ENCODE measurements at regions not wholly inside any gene's neighbourhood (a gene's known extent, or its start where the extent isn't known, plus 50 kb on each side); places are given as distances from the start of the nearest gene placed in this dataset.

- Mint-ChIP-seq H3K27ac (ENCODE audit: unreplicated experiment) (no peak overlapping the region), H3K4me1 (ENCODE audit: low read depth, unreplicated experiment) (no peaks in the 10 kb centered on the region), H3K4me3 (ENCODE audit: unreplicated experiment) (no peak overlapping the region), H3K27me3 (ENCODE audit: low read depth, unreplicated experiment) (no peaks in the 10 kb centered on the region), H3K9me3 (ENCODE audit: unreplicated experiment) (no peaks in the 10 kb centered on the region), H3K36me3 (ENCODE audit: low read depth, unreplicated experiment) (no peaks in the 10 kb centered on the region)
- no peaks in the 10 kb centered on the region for H3K9me3 ChIP-seq (ENCODE audit: insufficient read depth, low read depth, low read length)
- H2AFZ ChIP-seq (ENCODE audit: low read depth, low read length), result no peak overlapping the region
- DNase-seq (ENCODE audit: low read depth), result no peak
- TF ChIP-seq EZH2 (IDR thresholded peaks at IDR 0.05; ENCODE audit: insufficient read depth, low read length), result no peak
- TF ChIP-seq, protein P1, sequence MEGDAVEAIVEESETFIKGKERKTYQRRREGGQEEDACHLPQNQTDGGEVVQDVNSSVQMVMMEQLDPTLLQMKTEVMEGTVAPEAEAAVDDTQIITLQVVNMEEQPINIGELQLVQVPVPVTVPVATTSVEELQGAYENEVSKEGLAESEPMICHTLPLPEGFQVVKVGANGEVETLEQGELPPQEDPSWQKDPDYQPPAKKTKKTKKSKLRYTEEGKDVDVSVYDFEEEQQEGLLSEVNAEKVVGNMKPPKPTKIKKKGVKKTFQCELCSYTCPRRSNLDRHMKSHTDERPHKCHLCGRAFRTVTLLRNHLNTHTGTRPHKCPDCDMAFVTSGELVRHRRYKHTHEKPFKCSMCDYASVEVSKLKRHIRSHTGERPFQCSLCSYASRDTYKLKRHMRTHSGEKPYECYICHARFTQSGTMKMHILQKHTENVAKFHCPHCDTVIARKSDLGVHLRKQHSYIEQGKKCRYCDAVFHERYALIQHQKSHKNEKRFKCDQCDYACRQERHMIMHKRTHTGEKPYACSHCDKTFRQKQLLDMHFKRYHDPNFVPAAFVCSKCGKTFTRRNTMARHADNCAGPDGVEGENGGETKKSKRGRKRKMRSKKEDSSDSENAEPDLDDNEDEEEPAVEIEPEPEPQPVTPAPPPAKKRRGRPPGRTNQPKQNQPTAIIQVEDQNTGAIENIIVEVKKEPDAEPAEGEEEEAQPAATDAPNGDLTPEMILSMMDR (IDR thresholded peaks at IDR 0.05; ENCODE audit: insufficient read depth, low read depth, low read length), result no peak
- H4K20me1 ChIP-seq (ENCODE audit: insufficient read depth, low read length), result no peaks in the 10 kb centered on the region
- H3K4me3 ChIP-seq (ENCODE audit: insufficient read depth, low read depth, low read length), result no peak overlapping the region
- H3K4me1 ChIP-seq (ENCODE audit: insufficient read depth, low read length), result no peaks in the 10 kb centered on the region
- no peak overlapping the region for H3K27ac ChIP-seq (ENCODE audit: low read depth, low read length)
- H3K79me2 ChIP-seq (ENCODE audit: insufficient read depth, low read length), result no peaks in the 10 kb centered on the region
- no peak for FAIRE-seq
- no peaks in the 10 kb centered on the region for H3K27me3 ChIP-seq (ENCODE audit: insufficient read depth, low read length)
- H3K36me3 ChIP-seq (ENCODE audit: insufficient read depth, low read length), result no peaks in the 10 kb centered on the region
- no peak overlapping the region for H3K4me2 ChIP-seq (ENCODE audit: low read length)
- H3K9ac ChIP-seq (ENCODE audit: low read length), result no peak overlapping the region
Measured at GRCh38 chr16:35931722-35932121, 2472.3 kb downstream of the TP53TG3F start.

Measured in astrocyte (in vitro differentiated cells and primary cell).